22Rv1 (cell line): ENCODE measurements at regions not wholly inside any gene's neighbourhood (a gene's known extent, or its start where the extent isn't known, plus 50 kb on each side); places are given as distances from the start of the nearest gene placed in this dataset.

ENCODE experiments used
- ZFX ChIP-seq: fragments of 450-650 bp; IDR thresholded peaks from 2 replicates; pipeline ENCODE4 v1.6.1; 2017; ENCODE audit warnings: antibody characterized with exemption, borderline replicate concordance
- TF ChIP-seq, protein P1 (sequence below): fragments of 450-650 bp; IDR thresholded peaks from 2 replicates; pipeline ENCODE4 v1.5.1; 2017; ENCODE audit warnings: mild to moderate bottlenecking

DNA sequence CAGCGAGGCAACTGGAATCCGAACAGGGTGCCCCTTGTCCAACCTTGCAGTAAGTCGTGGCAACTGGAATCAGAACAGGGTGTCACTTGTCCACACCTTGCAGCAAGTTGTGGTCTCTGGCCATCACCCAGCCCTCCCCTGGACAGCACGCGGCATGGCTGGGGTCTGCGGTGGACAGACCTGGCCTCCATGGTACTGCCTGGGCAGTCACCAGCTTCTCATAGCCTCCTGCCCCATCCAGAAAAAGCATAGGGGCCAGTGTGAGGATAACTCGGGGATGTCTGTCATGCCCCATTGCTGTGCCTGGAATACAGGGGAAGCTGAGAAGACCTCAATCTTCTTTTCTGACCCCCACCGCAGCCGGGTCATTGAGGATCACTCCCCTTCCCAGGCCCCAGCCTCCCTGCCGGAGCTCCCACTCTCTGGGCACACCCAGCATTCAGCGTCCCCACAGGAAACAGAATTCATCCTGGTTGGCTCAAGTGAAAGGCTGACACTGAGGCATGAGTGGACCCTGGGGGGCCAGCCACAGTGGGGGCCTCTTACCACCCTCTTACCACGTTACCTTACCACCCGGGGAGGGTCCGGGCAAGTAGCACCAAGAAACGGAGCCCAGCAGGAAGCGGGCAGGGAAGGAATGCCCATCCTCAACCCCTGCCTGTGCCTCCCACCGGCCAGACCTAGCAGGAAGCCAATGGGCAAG is 68.0 kb upstream of the RAB6C start:
- TF ChIP-seq, protein P1, sequence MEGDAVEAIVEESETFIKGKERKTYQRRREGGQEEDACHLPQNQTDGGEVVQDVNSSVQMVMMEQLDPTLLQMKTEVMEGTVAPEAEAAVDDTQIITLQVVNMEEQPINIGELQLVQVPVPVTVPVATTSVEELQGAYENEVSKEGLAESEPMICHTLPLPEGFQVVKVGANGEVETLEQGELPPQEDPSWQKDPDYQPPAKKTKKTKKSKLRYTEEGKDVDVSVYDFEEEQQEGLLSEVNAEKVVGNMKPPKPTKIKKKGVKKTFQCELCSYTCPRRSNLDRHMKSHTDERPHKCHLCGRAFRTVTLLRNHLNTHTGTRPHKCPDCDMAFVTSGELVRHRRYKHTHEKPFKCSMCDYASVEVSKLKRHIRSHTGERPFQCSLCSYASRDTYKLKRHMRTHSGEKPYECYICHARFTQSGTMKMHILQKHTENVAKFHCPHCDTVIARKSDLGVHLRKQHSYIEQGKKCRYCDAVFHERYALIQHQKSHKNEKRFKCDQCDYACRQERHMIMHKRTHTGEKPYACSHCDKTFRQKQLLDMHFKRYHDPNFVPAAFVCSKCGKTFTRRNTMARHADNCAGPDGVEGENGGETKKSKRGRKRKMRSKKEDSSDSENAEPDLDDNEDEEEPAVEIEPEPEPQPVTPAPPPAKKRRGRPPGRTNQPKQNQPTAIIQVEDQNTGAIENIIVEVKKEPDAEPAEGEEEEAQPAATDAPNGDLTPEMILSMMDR = no peak
- TF ChIP-seq ZFX = no peak
